ENCODE measurements at regions not wholly inside any gene's neighbourhood (a gene's known extent, or its start where the extent isn't known, plus 50 kb on each side); places are given as distances from the start of the nearest gene placed in this dataset.

DNA sequence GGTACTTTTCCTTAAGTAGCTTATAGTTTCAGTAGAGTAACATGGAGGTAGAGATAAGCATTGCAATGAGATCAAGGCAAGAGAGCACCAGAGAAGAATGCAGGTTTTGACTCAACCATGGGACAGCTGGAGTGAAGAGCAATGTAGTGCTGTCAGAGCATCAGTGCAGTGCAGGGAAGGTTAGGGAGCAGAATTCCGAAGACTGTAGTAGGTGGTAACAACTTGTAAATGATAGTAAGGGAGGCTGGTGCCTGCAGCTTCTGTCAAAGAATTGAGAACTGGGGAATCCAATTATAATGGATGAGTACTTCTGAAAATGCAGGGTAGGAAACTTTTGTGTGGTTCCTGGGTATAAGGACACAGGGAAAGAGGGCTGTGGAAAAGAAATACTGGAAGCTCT lies 183.2 kb downstream of the KCNS3 start:
- TF ChIP-seq, protein P1, sequence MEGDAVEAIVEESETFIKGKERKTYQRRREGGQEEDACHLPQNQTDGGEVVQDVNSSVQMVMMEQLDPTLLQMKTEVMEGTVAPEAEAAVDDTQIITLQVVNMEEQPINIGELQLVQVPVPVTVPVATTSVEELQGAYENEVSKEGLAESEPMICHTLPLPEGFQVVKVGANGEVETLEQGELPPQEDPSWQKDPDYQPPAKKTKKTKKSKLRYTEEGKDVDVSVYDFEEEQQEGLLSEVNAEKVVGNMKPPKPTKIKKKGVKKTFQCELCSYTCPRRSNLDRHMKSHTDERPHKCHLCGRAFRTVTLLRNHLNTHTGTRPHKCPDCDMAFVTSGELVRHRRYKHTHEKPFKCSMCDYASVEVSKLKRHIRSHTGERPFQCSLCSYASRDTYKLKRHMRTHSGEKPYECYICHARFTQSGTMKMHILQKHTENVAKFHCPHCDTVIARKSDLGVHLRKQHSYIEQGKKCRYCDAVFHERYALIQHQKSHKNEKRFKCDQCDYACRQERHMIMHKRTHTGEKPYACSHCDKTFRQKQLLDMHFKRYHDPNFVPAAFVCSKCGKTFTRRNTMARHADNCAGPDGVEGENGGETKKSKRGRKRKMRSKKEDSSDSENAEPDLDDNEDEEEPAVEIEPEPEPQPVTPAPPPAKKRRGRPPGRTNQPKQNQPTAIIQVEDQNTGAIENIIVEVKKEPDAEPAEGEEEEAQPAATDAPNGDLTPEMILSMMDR (optimal IDR thresholded peaks at IDR 0.05 in 1 of 3, IDR thresholded peaks at IDR 0.05 in 1 of 3, conservative IDR thresholded peaks at IDR 0.05 in 1 of 3; ENCODE audit: extremely low read depth in 1 of 3, insufficient read depth in 2 of 3, low read length in 3 of 3) = no peak
- TF ChIP-seq EZH2 (IDR thresholded peaks at IDR 0.05; ENCODE audit: low read length) = no peak

Measured in keratinocyte (primary cell).